ENCODE measurements at regions not wholly inside any gene's neighbourhood (a gene's known extent, or its start where the extent isn't known, plus 50 kb on each side); places are given as distances from the start of the nearest gene placed in this dataset.

DNA sequence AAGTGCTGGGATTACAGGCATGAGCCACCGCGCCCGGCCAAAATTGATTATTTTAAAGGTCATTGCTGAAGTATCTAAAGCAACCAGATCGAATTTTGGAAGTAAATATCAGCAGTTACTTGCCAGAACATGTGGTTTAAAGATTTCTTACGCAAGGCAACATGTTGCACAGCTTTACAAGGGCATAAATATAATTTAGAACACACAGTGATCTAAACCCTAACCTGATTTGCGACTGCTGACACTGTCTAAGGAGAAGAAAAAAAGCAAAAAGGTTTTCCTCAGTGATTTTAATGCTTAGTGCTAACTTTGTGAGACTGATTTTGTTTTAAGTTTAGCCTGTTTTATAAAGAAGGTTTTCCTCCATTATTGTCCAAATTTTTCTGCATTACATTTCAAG, 569.9 kb upstream of the LINC00305 start:
- no peak for DNase-seq (ENCODE audit: low spot score)
- Mint-ChIP-seq H3K36me3 (ENCODE audit: low read depth, unreplicated experiment) (no peaks in the 10 kb centered on the region), H3K4me1 (ENCODE audit: unreplicated experiment) (no peaks in the 10 kb centered on the region), H3K27me3 (ENCODE audit: unreplicated experiment) (no peaks in the 10 kb centered on the region), H3K4me3 (ENCODE audit: unreplicated experiment) (no peak overlapping the region), H3K27ac (ENCODE audit: unreplicated experiment) (no peak overlapping the region), H3K9me3 (ENCODE audit: unreplicated experiment) (no peaks in the 10 kb centered on the region)
- TF ChIP-seq, protein P1, sequence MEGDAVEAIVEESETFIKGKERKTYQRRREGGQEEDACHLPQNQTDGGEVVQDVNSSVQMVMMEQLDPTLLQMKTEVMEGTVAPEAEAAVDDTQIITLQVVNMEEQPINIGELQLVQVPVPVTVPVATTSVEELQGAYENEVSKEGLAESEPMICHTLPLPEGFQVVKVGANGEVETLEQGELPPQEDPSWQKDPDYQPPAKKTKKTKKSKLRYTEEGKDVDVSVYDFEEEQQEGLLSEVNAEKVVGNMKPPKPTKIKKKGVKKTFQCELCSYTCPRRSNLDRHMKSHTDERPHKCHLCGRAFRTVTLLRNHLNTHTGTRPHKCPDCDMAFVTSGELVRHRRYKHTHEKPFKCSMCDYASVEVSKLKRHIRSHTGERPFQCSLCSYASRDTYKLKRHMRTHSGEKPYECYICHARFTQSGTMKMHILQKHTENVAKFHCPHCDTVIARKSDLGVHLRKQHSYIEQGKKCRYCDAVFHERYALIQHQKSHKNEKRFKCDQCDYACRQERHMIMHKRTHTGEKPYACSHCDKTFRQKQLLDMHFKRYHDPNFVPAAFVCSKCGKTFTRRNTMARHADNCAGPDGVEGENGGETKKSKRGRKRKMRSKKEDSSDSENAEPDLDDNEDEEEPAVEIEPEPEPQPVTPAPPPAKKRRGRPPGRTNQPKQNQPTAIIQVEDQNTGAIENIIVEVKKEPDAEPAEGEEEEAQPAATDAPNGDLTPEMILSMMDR (IDR thresholded peaks at IDR 0.05; ENCODE audit: unreplicated experiment), result no peak

DNA sequence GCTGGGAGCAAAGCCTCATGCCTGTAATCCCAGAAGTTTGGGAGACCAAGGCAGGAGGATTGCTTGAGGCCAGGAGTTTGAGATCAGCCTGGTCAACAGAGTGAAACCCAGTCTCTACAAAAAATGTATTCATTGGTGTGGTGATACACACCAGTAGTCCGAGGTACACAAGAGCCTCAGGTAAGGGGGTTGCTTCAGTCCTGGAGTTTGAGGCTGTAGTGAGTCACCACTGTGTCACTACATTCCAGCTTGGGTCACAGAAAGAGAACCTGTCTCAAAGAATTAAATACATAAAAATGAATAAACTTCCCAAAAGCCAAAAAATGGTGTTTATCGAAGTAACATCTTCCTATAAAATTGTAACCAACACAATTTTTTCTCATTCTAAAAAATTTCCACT, 568.1 kb upstream of the LINC00305 start:
- Mint-ChIP-seq H3K4me3 (ENCODE audit: unreplicated experiment) (no peak overlapping the region), H3K9me3 (ENCODE audit: unreplicated experiment) (no peaks in the 10 kb centered on the region), H3K27me3 (ENCODE audit: unreplicated experiment) (no peaks in the 10 kb centered on the region), H3K36me3 (ENCODE audit: low read depth, unreplicated experiment) (no peaks in the 10 kb centered on the region), H3K4me1 (ENCODE audit: unreplicated experiment) (peaks cover 3% of the 10 kb centered on the region), H3K27ac (ENCODE audit: unreplicated experiment) (no peak overlapping the region)
- TF ChIP-seq, protein P1 (IDR thresholded peaks at IDR 0.05; ENCODE audit: unreplicated experiment), result no peak
- DNase-seq (ENCODE audit: low spot score), result no peak

DNA sequence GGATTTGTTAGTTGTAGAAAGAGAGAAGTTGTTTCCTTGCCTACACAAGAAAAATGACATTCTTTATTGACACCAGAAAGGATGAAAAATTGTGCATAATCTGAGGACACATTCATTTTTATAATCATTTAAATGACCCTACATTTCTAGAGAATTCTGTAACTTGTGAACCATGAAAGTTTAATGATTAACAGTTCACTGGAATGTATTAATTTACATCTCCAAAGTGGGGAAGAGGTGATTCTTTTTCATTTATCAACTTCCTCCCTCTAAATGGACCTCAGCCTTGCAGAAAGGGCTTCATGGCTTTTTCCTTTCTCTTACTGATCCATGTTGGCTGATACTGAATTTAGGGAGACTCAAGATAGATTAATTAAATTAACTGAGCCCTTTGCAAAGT, 565.2 kb upstream of the LINC00305 start:
- Mint-ChIP-seq H3K9me3 (ENCODE audit: unreplicated experiment) (no peaks in the 10 kb centered on the region), H3K27ac (ENCODE audit: unreplicated experiment) (no peak overlapping the region), H3K36me3 (ENCODE audit: low read depth, unreplicated experiment) (no peaks in the 10 kb centered on the region), H3K27me3 (ENCODE audit: unreplicated experiment) (no peaks in the 10 kb centered on the region), H3K4me1 (ENCODE audit: unreplicated experiment) (peaks cover 3% of the 10 kb centered on the region), H3K4me3 (ENCODE audit: unreplicated experiment) (no peak overlapping the region)
- TF ChIP-seq, protein P1 (IDR thresholded peaks at IDR 0.05; ENCODE audit: unreplicated experiment), result no peak
- no peak for DNase-seq (ENCODE audit: low spot score)

DNA sequence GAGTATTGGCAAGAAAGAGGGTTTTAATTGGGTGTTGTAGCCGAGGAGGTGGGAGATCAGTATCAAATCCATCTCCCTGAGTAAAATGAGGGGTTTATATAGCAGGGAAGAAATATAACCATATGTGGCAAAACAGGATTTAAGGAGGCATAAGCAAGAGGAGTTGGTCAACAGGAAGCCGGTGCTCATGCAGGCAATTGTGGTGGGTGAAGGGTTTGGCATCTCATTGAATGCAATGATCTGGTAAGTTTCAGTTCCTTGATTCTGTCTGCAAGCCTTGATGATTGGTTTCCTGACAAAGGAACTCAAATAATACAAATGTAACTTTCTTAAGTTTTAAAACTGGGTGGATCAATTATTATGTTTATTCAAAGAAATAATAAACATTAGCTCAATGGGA, 564.4 kb upstream of the LINC00305 start:
- no peak overlapping the region for H3K4me3 Mint-ChIP-seq (ENCODE audit: unreplicated experiment)

DNA sequence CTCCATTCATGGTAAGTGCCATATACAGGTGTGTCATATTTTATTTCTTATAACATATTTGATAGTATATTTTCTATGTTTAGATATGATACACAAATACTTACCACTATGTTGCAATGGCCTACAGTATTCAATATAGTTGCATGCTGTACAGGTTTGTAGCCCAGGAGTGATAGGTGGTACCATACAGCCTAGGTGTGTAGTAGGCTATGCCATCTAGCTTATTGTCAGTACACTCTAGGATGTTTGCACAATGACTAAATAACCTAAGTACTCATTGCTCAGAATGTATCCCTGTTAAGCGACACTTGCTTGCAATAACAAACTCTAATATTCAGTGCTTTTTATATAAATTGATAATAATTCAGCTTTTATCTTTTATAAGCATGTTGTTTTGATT, 563.1 kb upstream of the LINC00305 start:
- Mint-ChIP-seq H3K27me3 (ENCODE audit: unreplicated experiment) (no peaks in the 10 kb centered on the region), H3K9me3 (ENCODE audit: unreplicated experiment) (no peaks in the 10 kb centered on the region), H3K4me1 (ENCODE audit: unreplicated experiment) (peaks cover 3% of the 10 kb centered on the region), H3K27ac (ENCODE audit: unreplicated experiment) (no peak overlapping the region), H3K4me3 (ENCODE audit: unreplicated experiment) (no peak overlapping the region), H3K36me3 (ENCODE audit: low read depth, unreplicated experiment) (no peaks in the 10 kb centered on the region)
- TF ChIP-seq, protein P1 (IDR thresholded peaks at IDR 0.05; ENCODE audit: unreplicated experiment), result no peak
- DNase-seq (ENCODE audit: low spot score), result no peak

More for the DNA sequence above, 564.4 kb upstream of the LINC00305 start:
- Mint-ChIP-seq H3K36me3 (ENCODE audit: low read depth, unreplicated experiment) (no peaks in the 10 kb centered on the region), H3K27me3 (ENCODE audit: unreplicated experiment) (no peaks in the 10 kb centered on the region), H3K9me3 (ENCODE audit: unreplicated experiment) (no peaks in the 10 kb centered on the region), H3K27ac (ENCODE audit: unreplicated experiment) (no peak overlapping the region), H3K4me1 (ENCODE audit: unreplicated experiment) (peaks cover 3% of the 10 kb centered on the region)
- DNase-seq (ENCODE audit: low spot score), result no peak
- TF ChIP-seq, protein P1 (IDR thresholded peaks at IDR 0.05; ENCODE audit: unreplicated experiment), result no peak

Data from endothelial cell (in vitro differentiated cells).